CD8-positive, alpha-beta memory T cell (primary cell): ENCODE measurements at regions not wholly inside any gene's neighbourhood (a gene's known extent, or its start where the extent isn't known, plus 50 kb on each side); places are given as distances from the start of the nearest gene placed in this dataset.

ENCODE experiments used
- CTCF ChIA-PET: fragments of 350-600 bp; sonication (Branson Sonifier 250); formaldehyde crosslinking; loops from one replicate; lab custom pipeline; 2021; ENCODE audit warnings: antibody characterized with exemption; lab: Charles Lee
- POLR2A ChIA-PET: fragments of 350-600 bp; sonication (Branson Sonifier 250); formaldehyde crosslinking; loops from one replicate; lab custom pipeline; 2021; ENCODE audit warnings: antibody characterized with exemption; lab: Charles Lee
- DNase-seq, 5 donors: peaks; one replicate each; pipeline versions ENCODE4 v3.0.0 to v3.0.0-alpha.2; 2020 to 2022; ENCODE audit warnings: mixed read lengths in 1 of 5
- H3K27ac ChIP-seq: one replicate; pipeline ENCODE4 v1.7.0; 2013; ENCODE audit warnings: low read depth, mild to moderate bottlenecking, low read length, moderate library complexity
- H3K27me3 ChIP-seq: 2 replicates; pipeline ENCODE4 v1.7.0; 2013; ENCODE audit warnings: low read length, mild to moderate bottlenecking; ENCODE audit not compliant: insufficient read depth, poor library complexity, severe bottlenecking
- H3K36me3 ChIP-seq: 2 replicates; pipeline ENCODE4 v1.7.0; 2013; ENCODE audit warnings: mild to moderate bottlenecking, low read length, moderate library complexity; ENCODE audit not compliant: insufficient read depth
- H3K4me1 ChIP-seq: 2 replicates; pipeline ENCODE4 v1.7.0; 2013; ENCODE audit warnings: mild to moderate bottlenecking, low read length, moderate library complexity; ENCODE audit not compliant: insufficient read depth
- H3K4me3 ChIP-seq: 2 replicates; pipeline ENCODE4 v1.7.0; 2013; ENCODE audit warnings: mild to moderate bottlenecking, low read length
- H3K9me3 ChIP-seq: 2 replicates; pipeline ENCODE4 v1.7.0; 2013; ENCODE audit warnings: mild to moderate bottlenecking, low read length
- H3K27ac Mint-ChIP-seq, 8 donors: one replicate each; pipeline ENCODE4 v1.8.0; 2020 to 2021; ENCODE audit warnings: mixed read lengths in 8 of 8, mild to moderate bottlenecking in 6 of 8, inconsistent platforms in 3 of 8, moderate library complexity in 3 of 8
- H3K27me3 Mint-ChIP-seq, 2 donors: one replicate each; pipeline ENCODE4 v1.8.0; 2020 to 2021; ENCODE audit warnings: mixed read lengths in 2 of 2, mild to moderate bottlenecking in 1 of 2, moderate library complexity in 1 of 2
- H3K36me3 Mint-ChIP-seq, 3 donors: one replicate each; pipeline ENCODE4 v1.8.0; 2020 to 2021; ENCODE audit warnings: mixed read lengths in 3 of 3, inconsistent platforms in 1 of 3, mild to moderate bottlenecking in 1 of 3
- H3K4me1 Mint-ChIP-seq, 3 donors: one replicate each; pipeline ENCODE4 v1.8.0; 2020 to 2021; ENCODE audit warnings: mixed read lengths in 3 of 3, inconsistent platforms in 1 of 3, mild to moderate bottlenecking in 1 of 3
- H3K4me3 Mint-ChIP-seq, 7 donors: one replicate each; pipeline ENCODE4 v1.8.0; 2020 to 2021; ENCODE audit warnings: mixed read lengths in 7 of 7, mild to moderate bottlenecking in 6 of 7, moderate library complexity in 4 of 7, inconsistent platforms in 2 of 7
- H3K9me3 Mint-ChIP-seq, 5 donors: one replicate each; pipeline ENCODE4 v1.8.0; 2020 to 2022; ENCODE audit warnings: mixed read lengths in 5 of 5, mild to moderate bottlenecking in 3 of 5, moderate library complexity in 2 of 5, inconsistent platforms in 1 of 5

DNA sequence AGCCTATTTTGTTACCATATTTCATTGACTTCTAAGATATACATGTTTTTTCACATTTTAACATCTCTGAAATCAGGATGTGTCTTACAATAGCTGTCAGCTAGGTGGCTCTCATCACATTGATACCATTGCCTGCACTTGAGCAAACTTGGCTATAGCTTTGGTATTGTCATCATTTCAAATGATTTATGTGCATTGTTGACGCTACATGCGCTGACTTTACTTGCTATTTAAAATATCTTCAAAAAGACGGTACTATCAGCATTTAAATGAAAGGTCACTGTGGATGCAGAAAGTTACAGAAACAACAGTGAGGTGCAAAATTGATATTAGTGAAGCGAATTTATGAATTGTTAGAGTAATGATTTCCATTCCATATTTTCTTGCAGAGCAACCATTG lies 54.0 kb upstream of the ABHD2 start:
- H3K27ac ChIP-seq, result no peak overlapping the region
- H3K27me3 ChIP-seq, result no peaks in the 10 kb centered on the region
- Mint-ChIP-seq H3K4me3 (no peak overlapping the region), H3K4me1 (no peaks in the 10 kb centered on the region), H3K27ac (no peak overlapping the region), H3K36me3 (no peaks in the 10 kb centered on the region), H3K9me3 (no peaks in the 10 kb centered on the region), H3K27me3 (peaks cover 5 to 40% of the 10 kb centered on the region in 2 donors)
- no peaks in the 10 kb centered on the region for H3K4me1 ChIP-seq
- no peak for DNase-seq
- no peaks in the 10 kb centered on the region for H3K36me3 ChIP-seq
- POLR2A ChIA-PET, result interaction anchor here (0.6 kb wide), 1 partner anchor 791 kb away, joined by 3 read pairs; no protein-coding TSS in a partner anchor
- CTCF ChIA-PET, result interaction anchor here (0.9 to 1.6 kb wide), 3 partner anchors 16 to 143 kb away, joined by 3 to 4 read pairs (median 4); partner anchors contain the start of gene ABHD2
- no peak overlapping the region for H3K4me3 ChIP-seq
- no peaks in the 10 kb centered on the region for H3K9me3 ChIP-seq

DNA sequence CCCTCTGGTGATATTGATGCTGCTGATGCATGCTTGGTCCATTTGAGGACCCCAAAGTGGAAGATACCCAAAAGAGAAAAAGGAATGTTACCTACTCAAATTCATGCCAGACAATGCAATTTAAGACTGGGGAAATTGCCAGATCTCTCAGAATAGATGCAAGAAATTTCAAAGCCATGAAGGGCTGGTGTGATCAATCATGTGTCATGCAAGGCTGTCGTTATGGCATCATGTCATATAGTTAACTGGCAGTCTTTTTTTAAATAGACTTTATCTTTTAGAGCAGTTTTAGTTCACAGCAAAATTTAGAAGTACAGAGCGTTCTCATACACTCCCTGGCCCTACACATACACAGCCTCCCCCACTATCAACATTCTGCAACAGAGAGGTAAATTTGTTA lies 53.1 kb upstream of the ABHD2 start:
- peaks cover 5 to 40% of the 10 kb centered on the region in 2 donors for H3K27me3 Mint-ChIP-seq
- DNase-seq, result no peak
- Histone ChIP-seq H3K4me1 (no peaks in the 10 kb centered on the region), H3K27ac (no peak overlapping the region), H3K4me3 (no peak overlapping the region), H3K27me3 (no peaks in the 10 kb centered on the region), H3K9me3 (no peaks in the 10 kb centered on the region), H3K36me3 (no peaks in the 10 kb centered on the region)
- no peaks in the 10 kb centered on the region for H3K9me3 Mint-ChIP-seq
- H3K27ac Mint-ChIP-seq, result no peak overlapping the region
- CTCF ChIA-PET, result interaction anchor here (1.3 kb wide), 1 partner anchor 142 kb away, joined by 4 read pairs; no protein-coding TSS in a partner anchor
- H3K36me3 Mint-ChIP-seq, result no peaks in the 10 kb centered on the region
- H3K4me3 Mint-ChIP-seq, result no peak overlapping the region
- POLR2A ChIA-PET, result interaction anchor here (1.0 kb wide), 1 partner anchor 23 kb away, joined by 7 read pairs; no protein-coding TSS in a partner anchor
- H3K4me1 Mint-ChIP-seq, result no peaks in the 10 kb centered on the region

DNA sequence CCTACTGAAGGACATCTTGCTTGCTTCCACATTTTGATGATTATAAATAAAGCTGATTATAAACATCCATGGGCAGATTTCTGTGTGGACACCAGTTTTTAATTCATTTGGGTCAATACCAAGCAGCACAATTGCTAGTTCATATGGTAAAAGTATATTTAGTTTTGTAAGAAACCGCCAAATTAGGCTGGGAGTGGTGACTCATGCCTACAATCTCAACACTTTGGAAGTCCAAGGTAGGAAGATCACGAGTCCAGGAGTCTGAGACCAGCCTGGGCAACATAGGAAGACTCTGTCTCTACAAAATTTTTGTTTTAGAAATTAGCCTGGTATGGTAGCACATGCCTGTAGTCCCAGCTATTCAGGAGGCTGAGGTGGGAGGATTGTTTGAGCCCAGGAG lies 52.6 kb upstream of the ABHD2 start:
- no peaks in the 10 kb centered on the region for H3K27me3 ChIP-seq
- ChIA-PET CTCF (no interaction called here), POLR2A (interaction anchor here (1.0 kb wide), 1 partner anchor 22 kb away, joined by 7 read pairs; no protein-coding TSS in a partner anchor)
- H3K4me3 Mint-ChIP-seq, result no peak overlapping the region
- H3K4me3 ChIP-seq, result no peak overlapping the region
- no peak for DNase-seq
- H3K9me3 Mint-ChIP-seq, result no peaks in the 10 kb centered on the region
- no peaks in the 10 kb centered on the region for H3K4me1 ChIP-seq
- no peaks in the 10 kb centered on the region for H3K9me3 ChIP-seq
- no peak overlapping the region for H3K27ac ChIP-seq
- peaks cover 5 to 40% of the 10 kb centered on the region in 2 donors for H3K27me3 Mint-ChIP-seq
- no peak overlapping the region for H3K27ac Mint-ChIP-seq
- H3K36me3 Mint-ChIP-seq, result no peaks in the 10 kb centered on the region
- no peaks in the 10 kb centered on the region for H3K36me3 ChIP-seq
- H3K4me1 Mint-ChIP-seq, result no peaks in the 10 kb centered on the region

DNA sequence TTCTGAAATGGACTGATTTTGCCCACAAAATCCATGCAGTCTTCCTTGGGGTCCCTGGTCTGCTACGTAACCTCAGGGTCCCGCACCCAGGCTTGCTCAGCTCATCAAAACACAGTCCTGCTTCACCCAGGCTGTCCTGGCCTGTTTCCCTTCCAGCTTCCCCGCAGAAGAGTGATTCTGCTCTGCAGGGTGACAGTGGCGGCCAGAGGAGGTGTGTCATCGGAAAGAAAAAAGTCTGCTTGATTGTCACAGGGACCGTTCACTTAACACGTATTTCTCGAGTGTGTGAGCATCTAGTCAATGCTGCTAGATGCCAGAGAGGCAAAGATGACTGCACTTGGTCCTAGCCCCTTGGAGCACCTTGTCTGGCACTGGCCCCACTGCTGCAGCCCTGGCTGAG lies 50.1 kb upstream of the ABHD2 start:
- CTCF ChIA-PET, result interaction anchor here (0.7 kb wide), 1 partner anchor 36 kb away, joined by 3 read pairs; no protein-coding TSS in a partner anchor
- peaks cover 4 to 53% of the 10 kb centered on the region in 2 donors for H3K27me3 Mint-ChIP-seq
- H3K4me3 ChIP-seq, result no peak overlapping the region
- no peak overlapping the region for H3K27ac Mint-ChIP-seq
- peaks cover 0 to 3% (median 0%) of the 10 kb centered on the region in 3 donors for H3K4me1 Mint-ChIP-seq
- no peaks in the 10 kb centered on the region for H3K36me3 Mint-ChIP-seq
- no peaks in the 10 kb centered on the region for H3K4me1 ChIP-seq
- H3K27ac ChIP-seq, result no peak overlapping the region
- H3K4me3 Mint-ChIP-seq, result no peak overlapping the region
- no peaks in the 10 kb centered on the region for H3K27me3 ChIP-seq
- H3K9me3 ChIP-seq, result no peaks in the 10 kb centered on the region
- no peaks in the 10 kb centered on the region for H3K9me3 Mint-ChIP-seq
- POLR2A ChIA-PET, result no interaction called here
- no peak for DNase-seq
- H3K36me3 ChIP-seq, result no peaks in the 10 kb centered on the region
